ENCODE measurements at regions not wholly inside any gene's neighbourhood (a gene's known extent, or its start where the extent isn't known, plus 50 kb on each side); places are given as distances from the start of the nearest gene placed in this dataset.

DNA sequence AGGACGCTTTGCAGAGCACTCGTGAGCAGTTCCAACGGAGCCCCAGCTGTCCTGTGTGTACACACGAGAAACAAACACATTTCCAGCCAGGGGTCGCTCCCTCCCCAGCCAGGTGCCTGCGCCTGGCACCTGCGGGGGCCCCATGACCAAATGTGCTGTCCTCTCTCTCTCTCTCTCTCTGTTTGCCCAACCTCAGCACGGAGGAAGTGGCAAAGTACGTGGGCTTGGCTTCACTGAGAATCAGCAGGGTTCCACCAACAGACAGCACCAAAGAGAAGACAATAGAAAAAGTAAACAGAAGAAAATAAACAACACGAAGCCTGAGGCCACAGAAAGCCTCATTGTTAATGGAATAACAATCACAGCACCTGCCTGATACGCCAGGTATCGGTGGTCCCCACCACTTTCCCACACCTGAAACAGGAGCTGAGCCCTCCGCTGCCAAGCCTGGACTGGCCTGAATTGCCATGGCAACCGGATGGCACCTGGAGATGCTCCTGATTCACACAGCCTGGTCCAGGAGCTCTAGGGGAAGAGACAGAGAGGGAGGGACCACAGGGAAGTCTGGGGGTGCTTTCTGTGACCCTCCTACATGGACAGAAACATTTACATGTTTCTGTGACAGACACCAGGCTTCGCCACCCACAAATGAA is 103.9 kb upstream of the CACNA1A start:
- TF ChIP-seq CTCF (IDR thresholded peaks at IDR 0.05) (no peak), POLR2A (IDR thresholded peaks at IDR 0.05) (no peak)
